ENCODE measurements at regions not wholly inside any gene's neighbourhood (a gene's known extent, or its start where the extent isn't known, plus 50 kb on each side); places are given as distances from the start of the nearest gene placed in this dataset.

DNA sequence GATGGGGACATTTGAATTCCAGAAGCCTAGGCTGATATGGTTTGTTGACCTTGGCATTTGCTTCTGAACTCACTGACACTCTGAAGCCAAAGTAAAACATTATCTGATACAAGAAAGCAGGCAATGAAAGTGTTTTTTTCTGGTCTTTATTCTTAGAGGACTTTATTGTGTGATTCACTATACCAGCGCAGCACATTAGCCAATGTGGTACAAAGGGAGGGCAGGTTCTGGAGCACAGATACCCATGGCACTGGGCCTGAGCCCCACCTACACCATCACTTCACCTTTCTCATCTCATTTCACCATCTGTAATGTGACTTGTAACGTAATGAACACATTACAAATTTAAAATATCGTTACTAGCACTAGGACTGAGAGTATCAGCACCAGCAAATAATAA, 89.7 kb upstream of the ZNF366 start:
- Mint-ChIP-seq H3K9me3 (ENCODE audit: low read depth, unreplicated experiment) (no peaks in the 10 kb centered on the region), H3K4me3 (ENCODE audit: low read depth, unreplicated experiment) (no peak overlapping the region), H3K4me1 (ENCODE audit: low read depth, unreplicated experiment) (peaks cover 11% of the 10 kb centered on the region), H3K27me3 (ENCODE audit: unreplicated experiment) (peaks cover 9% of the 10 kb centered on the region), H3K36me3 (ENCODE audit: insufficient read depth, unreplicated experiment) (no peaks in the 10 kb centered on the region), H3K27ac (ENCODE audit: unreplicated experiment) (no peak overlapping the region)
- DNase-seq, result no peak
- CTCF ChIA-PET, result no interaction called here
- no peak for TF ChIP-seq CTCF (IDR thresholded peaks at IDR 0.05; ENCODE audit: unreplicated experiment)
- BruUV-seq (replicated peaks), result no TSS peak
- intact Hi-C loops (cut with micrococcal nuclease; ENCODE audit: unreplicated experiment), result no loop called here

DNA sequence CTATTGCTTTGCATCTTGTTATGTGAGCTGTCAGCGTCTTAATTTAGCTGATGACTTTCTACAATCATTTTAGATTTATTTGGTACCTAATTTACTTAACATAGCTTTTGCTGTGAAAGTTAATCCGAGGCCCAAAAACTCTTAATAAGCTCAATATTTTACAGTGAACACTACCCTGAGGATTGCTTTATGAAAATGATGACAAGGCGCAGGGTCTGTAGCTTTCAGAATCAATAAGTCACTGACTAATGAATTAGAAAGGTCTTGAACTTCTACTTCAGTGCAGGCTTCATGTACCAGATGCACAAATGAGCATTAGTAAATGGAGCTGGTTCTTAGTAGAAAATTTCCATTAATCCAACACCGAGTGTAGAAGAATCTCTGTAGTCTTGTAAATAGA, 81.4 kb upstream of the ZNF366 start:
- no peak for DNase-seq
- BruUV-seq (replicated peaks), result no TSS peak
- Mint-ChIP-seq H3K27me3 (ENCODE audit: unreplicated experiment) (peaks cover 28% of the 10 kb centered on the region), H3K27ac (ENCODE audit: unreplicated experiment) (no peak overlapping the region), H3K4me3 (ENCODE audit: low read depth, unreplicated experiment) (no peak overlapping the region), H3K36me3 (ENCODE audit: insufficient read depth, unreplicated experiment) (no peaks in the 10 kb centered on the region), H3K9me3 (ENCODE audit: low read depth, unreplicated experiment) (no peaks in the 10 kb centered on the region), H3K4me1 (ENCODE audit: low read depth, unreplicated experiment) (no peaks in the 10 kb centered on the region)
- intact Hi-C loops (cut with micrococcal nuclease; ENCODE audit: unreplicated experiment), result no loop called here
- CTCF ChIA-PET, result interaction anchor here (0.5 kb wide), 1 partner anchor 893 kb away, joined by 3 read pairs; no protein-coding TSS in a partner anchor
- TF ChIP-seq CTCF (IDR thresholded peaks at IDR 0.05; ENCODE audit: unreplicated experiment), result no peak

DNA sequence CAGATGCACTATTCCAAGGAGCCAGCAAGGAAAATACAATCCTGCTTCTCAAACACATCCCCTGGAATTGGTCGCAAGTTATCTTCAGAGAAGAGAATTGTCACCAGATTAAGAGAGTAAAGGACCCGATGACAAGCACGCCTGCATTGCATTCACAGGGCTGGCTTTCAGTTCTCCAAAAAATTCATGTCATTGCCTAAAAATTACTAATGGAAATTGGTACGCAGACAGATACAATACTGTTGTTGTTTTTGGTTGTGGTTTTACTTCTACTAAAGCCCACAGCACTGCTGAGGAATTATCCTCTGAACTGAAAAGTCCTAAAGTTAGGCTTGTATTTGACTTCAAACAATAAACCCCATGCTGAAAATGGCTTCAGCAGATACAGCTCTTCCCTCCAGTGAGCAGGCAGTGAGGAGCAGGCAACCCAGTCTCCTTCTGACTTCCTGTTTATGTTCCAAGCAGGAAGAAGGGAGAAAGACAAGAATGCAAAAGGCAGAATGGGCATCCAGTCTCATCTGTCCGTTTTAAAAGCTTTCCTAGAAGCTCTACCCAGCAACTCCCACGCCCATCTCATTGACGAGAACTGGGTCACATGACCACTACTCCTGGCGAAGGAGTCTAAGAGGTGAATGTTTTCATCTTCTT, 80.6 kb upstream of the ZNF366 start:
- no TSS peak for BruUV-seq (replicated peaks)
- H3K9me3 Mint-ChIP-seq (ENCODE audit: low read depth, unreplicated experiment), result no peaks in the 10 kb centered on the region
- CTCF ChIA-PET, result interaction anchor here (0.5 kb wide), 1 partner anchor 894 kb away, joined by 3 read pairs; no protein-coding TSS in a partner anchor
- peaks cover 28% of the 10 kb centered on the region for H3K27me3 Mint-ChIP-seq (ENCODE audit: unreplicated experiment)
- no peaks in the 10 kb centered on the region for H3K36me3 Mint-ChIP-seq (ENCODE audit: insufficient read depth, unreplicated experiment)
- intact Hi-C loops (cut with micrococcal nuclease; ENCODE audit: unreplicated experiment), result no loop called here
- H3K4me3 Mint-ChIP-seq (ENCODE audit: low read depth, unreplicated experiment), result no peak overlapping the region
- no peak overlapping the region for H3K27ac Mint-ChIP-seq (ENCODE audit: unreplicated experiment)
- H3K4me1 Mint-ChIP-seq (ENCODE audit: low read depth, unreplicated experiment), result no peaks in the 10 kb centered on the region
- no peak for TF ChIP-seq CTCF (IDR thresholded peaks at IDR 0.05; ENCODE audit: unreplicated experiment)
- no peak for DNase-seq

DNA sequence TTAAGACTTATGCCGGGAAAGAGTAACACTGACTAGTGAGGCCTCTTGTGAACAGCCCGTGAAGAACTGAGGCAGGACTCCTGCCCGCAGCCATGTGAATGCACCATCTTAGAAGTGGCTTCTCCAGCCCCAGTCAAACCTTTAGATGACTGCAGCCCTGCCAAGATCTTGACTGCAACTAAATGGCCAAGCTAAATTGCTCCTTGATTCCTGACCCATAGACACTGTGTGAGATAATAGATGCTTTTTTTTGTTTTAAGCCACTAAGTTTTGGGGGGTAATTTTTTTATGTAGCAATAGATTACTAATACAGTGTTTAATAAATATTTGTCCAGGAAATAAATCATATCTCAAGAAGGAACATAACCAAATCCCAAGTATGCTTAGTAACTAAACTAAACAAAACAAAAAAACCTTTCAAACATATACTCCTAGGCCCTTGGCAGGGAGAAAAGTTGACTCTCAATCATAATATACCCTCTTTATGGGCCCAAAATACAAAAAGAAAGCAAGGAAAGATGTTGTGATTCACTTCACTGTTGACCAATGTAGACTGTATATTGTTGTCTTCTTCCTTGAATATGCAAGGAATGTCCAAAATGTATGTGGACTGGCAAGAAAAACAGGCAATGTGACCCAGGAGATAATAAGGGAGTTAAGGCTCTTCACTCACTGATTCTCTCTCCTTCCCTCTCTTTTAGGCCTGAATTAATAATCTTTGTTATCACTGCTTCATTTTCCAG, 79.7 kb upstream of the ZNF366 start:
- no peak for TF ChIP-seq CTCF (IDR thresholded peaks at IDR 0.05; ENCODE audit: unreplicated experiment)
- Mint-ChIP-seq H3K27ac (ENCODE audit: unreplicated experiment) (no peak overlapping the region), H3K4me3 (ENCODE audit: low read depth, unreplicated experiment) (no peak overlapping the region), H3K27me3 (ENCODE audit: unreplicated experiment) (peaks cover 20% of the 10 kb centered on the region), H3K4me1 (ENCODE audit: low read depth, unreplicated experiment) (no peaks in the 10 kb centered on the region), H3K9me3 (ENCODE audit: low read depth, unreplicated experiment) (no peaks in the 10 kb centered on the region), H3K36me3 (ENCODE audit: insufficient read depth, unreplicated experiment) (no peaks in the 10 kb centered on the region)
- no TSS peak for BruUV-seq (replicated peaks)
- no peak for DNase-seq
- intact Hi-C loops (cut with micrococcal nuclease; ENCODE audit: unreplicated experiment), result no loop called here
- CTCF ChIA-PET, result no interaction called here
